ENCODE measurements at regions not wholly inside any gene's neighbourhood (a gene's known extent, or its start where the extent isn't known, plus 50 kb on each side); places are given as distances from the start of the nearest gene placed in this dataset.

DNA sequence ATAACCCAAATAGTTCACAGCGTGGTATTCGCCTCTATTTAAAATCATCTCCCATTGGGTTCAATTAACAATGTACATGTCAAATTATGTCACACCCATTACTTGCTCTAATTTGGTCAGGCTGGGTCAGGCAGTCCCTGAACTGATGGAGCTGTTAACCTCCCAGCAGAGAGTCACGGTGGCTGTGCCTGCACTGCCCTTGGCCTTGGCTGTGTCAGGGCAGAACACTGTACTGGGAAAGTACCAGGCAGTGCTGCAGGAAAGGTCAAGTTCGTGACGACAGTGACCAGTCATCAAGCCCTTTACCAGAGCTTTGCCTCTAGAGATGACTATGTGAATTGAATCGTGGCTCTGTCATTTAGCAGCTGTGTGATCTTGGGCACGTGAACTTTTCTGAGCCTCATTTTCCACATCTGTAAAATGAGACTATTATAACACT, 100.0 kb downstream of the ARF6 start:
- TF ChIP-seq CTCF (IDR thresholded peaks at IDR 0.05; ENCODE audit: low read length), result no peak
- no peak for TF ChIP-seq EZH2 (IDR thresholded peaks at IDR 0.05; ENCODE audit: borderline replicate concordance, low read length)
